HG02642 (cell line): ENCODE measurements at regions not wholly inside any gene's neighbourhood (a gene's known extent, or its start where the extent isn't known, plus 50 kb on each side); places are given as distances from the start of the nearest gene placed in this dataset.

Experiments used
- ATAC-seq: cut with Tn5 transposase; IDR thresholded peaks from one replicate; pipeline ENCODE4 v1.9.1; 2021; ENCODE audit warnings: mild to moderate bottlenecking; ENCODE audit not compliant: unreplicated experiment, poor library complexity

- no peak for ATAC-seq
Observed at GRCh38 chr6:21802175-21802822, 208.7 kb downstream of the SOX4 start.

- no peak for ATAC-seq
Observed at GRCh38 chr6:21804941-21805610, 211.5 kb downstream of the SOX4 start.

- no peak for ATAC-seq
Observed at GRCh38 chr6:21807299-21808044, 213.9 kb downstream of the SOX4 start.

- ATAC-seq, result no peak
Observed at GRCh38 chr6:21808045-21808470, 214.5 kb downstream of the SOX4 start.

GRCh38 chr6:21808551-21809242 is 215.1 kb downstream of the SOX4 start:
- ATAC-seq, result no peak

GRCh38 chr6:21811484-21811883 is 217.9 kb downstream of the SOX4 start:
- ATAC-seq, result no peak

GRCh38 chr6:21816231-21816630 is 222.7 kb downstream of the SOX4 start:
- no peak for ATAC-seq

GRCh38 chr6:21820442-21820841 is 226.9 kb downstream of the SOX4 start:
- ATAC-seq, result no peak

- no peak for ATAC-seq
Observed at GRCh38 chr6:21823371-21823770, 229.8 kb downstream of the SOX4 start.

GRCh38 chr6:21824431-21825177 is 231.1 kb downstream of the SOX4 start:
- no peak for ATAC-seq

- no peak for ATAC-seq
Observed at GRCh38 chr6:21826023-21826422, 232.5 kb downstream of the SOX4 start.

GRCh38 chr6:21826904-21827303 is 233.4 kb downstream of the SOX4 start:
- no peak for ATAC-seq

GRCh38 chr6:21827425-21828202 is 234.1 kb downstream of the SOX4 start:
- ATAC-seq, result no peak

- ATAC-seq, result no peak
Observed at GRCh38 chr6:21828704-21829103, 235.2 kb downstream of the SOX4 start.

- no peak for ATAC-seq
Observed at GRCh38 chr6:21829126-21829525, 235.6 kb downstream of the SOX4 start.

GRCh38 chr6:21831521-21832291 is 238.2 kb downstream of the SOX4 start:
- no peak for ATAC-seq

GRCh38 chr6:21836277-21836676 is 242.7 kb downstream of the SOX4 start:
- no peak for ATAC-seq

- no peak for ATAC-seq
Observed at GRCh38 chr6:21836772-21837425, 243.3 kb downstream of the SOX4 start.
